Fibroblast of pulmonary artery (primary cell): ENCODE measurements at regions not wholly inside any gene's neighbourhood (a gene's known extent, or its start where the extent isn't known, plus 50 kb on each side); places are given as distances from the start of the nearest gene placed in this dataset.

Experiments used
- DNase-seq: peaks from one replicate; pipeline ENCODE4 v3.0.0-alpha.2; 2010; ENCODE audit warnings: low read depth
- H3K4me3 ChIP-seq: replicated peaks from 2 replicates; pipeline ENCODE4 v1.5.1; 2011; ENCODE audit warnings: low read depth, mild to moderate bottlenecking, control low read depth, low read length, moderate library complexity
- TF ChIP-seq, protein P1 (sequence below): IDR thresholded peaks from 2 replicates; pipeline ENCODE4 v1.5.1; 2011; ENCODE audit warnings: mild to moderate bottlenecking, control low read depth, low read length, inconsistent platforms; ENCODE audit errors: missing control alignments

DNA sequence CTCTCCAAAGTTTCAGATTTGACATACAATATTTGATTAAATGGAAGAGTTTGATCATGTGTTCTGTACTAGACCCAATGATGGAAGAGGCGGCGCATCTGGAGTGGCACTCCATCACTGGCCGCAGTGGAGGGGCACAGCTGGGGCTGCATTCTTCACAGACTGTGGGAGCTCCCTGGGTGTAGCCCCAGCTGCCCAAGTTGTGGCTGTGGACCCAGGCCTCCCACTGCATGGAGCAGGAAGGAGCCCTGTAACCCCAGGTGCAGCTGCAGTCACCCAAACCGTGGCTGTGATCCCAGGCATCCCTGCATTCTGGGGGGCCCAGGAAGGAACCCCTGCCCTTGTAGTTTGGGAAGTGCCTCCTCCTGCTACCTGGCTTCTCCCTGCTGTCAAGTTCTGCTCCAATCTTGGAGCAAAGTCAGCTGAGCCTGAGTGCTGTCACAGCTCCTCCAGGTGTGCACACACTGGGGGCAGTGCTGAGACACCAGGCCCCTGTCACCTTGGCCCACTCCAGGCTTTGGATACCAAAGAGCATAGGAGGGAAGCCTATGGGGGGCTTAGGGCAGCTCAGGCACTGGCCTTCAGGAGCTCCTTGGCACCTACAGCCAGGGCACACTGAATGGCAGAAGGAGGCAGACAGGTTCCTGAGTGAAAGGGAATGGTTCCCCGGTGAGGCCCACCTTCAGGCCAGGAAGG lies 651.9 kb upstream of the BCHE start:
- no peak overlapping the region for H3K4me3 ChIP-seq
- DNase-seq = no peak
- TF ChIP-seq, protein P1, sequence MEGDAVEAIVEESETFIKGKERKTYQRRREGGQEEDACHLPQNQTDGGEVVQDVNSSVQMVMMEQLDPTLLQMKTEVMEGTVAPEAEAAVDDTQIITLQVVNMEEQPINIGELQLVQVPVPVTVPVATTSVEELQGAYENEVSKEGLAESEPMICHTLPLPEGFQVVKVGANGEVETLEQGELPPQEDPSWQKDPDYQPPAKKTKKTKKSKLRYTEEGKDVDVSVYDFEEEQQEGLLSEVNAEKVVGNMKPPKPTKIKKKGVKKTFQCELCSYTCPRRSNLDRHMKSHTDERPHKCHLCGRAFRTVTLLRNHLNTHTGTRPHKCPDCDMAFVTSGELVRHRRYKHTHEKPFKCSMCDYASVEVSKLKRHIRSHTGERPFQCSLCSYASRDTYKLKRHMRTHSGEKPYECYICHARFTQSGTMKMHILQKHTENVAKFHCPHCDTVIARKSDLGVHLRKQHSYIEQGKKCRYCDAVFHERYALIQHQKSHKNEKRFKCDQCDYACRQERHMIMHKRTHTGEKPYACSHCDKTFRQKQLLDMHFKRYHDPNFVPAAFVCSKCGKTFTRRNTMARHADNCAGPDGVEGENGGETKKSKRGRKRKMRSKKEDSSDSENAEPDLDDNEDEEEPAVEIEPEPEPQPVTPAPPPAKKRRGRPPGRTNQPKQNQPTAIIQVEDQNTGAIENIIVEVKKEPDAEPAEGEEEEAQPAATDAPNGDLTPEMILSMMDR = no peak

DNA sequence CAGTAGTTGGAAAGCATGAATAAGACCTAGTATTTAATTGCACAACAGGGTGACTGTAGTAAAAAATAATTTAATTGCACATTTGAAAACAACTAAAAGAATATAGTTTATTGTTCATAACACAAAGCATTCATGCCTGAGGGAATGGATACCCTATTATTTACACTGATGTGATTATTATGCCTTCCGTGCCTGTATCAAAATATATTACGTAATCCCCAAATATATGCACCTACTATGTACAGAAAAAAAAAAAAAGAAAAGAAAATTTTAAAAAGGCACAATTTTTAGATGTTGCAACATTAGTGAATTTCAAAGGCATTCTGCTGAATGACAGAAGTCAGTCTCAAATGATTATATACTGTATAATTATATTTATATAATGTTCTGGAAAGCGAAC lies 647.2 kb upstream of the BCHE start:
- no peak for DNase-seq
- TF ChIP-seq, protein P1 = no peak
- no peak overlapping the region for H3K4me3 ChIP-seq

DNA sequence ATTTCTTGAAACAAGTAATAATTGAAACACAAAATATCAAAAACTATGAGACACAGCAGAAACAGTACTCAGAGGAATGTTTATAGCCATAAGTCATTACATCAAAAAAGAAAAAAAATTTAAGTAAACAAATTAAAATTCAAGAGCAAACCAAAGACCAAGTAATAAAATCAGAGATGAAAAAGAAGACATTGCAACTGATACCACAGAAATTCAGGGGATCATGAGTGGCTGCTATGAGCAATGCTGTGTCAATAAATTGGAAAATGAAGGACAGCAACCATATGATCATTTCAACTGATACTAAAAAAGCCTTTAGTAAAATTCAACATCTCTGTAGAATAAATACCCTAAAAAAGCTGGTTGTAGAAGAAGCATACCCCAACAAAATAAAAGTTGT lies 644.1 kb upstream of the BCHE start:
- DNase-seq = no peak
- H3K4me3 ChIP-seq = no peak overlapping the region
- TF ChIP-seq, protein P1 = no peak

DNA sequence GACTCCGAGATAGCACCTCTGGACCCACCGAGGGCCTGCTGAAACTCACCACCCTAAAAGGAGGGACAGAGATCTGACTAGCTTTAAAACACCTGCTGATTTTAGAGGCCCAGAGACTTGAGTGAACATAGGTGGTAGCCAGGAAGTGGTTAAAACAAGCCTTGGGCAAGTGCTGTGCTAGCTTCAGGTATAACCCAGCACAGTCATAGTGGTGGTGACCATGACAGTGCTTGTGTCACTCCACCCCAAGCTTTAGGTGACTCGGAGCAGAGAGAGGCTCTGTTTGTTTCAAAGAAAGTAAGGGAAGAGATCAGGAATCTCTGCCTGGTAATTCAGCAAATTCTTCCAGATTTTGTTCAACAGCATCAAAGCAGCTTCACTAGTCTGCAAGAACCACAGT lies 641.1 kb upstream of the BCHE start:
- no peak overlapping the region for H3K4me3 ChIP-seq
- TF ChIP-seq, protein P1 = no peak
- no peak for DNase-seq

DNA sequence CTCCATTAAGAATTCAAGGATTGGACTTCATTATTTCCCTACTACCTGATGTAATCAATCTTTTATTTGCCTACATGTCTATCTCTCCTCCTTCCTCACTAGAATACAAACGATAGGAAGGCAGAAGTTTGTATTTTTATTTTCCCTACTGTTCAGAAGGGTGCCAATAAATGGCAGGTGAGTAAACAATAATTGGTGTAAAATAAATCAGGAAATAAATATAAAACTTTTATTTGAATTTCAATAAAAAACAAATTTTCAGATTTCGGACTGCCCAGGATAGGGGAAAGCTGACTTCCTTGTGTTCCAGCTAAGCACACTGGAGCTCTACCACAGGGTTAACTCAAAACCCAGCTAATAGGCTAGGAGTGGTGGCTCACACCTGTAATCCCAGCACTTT lies 636.3 kb upstream of the BCHE start:
- TF ChIP-seq, protein P1 = no peak
- no peak for DNase-seq
- H3K4me3 ChIP-seq = no peak overlapping the region

DNA sequence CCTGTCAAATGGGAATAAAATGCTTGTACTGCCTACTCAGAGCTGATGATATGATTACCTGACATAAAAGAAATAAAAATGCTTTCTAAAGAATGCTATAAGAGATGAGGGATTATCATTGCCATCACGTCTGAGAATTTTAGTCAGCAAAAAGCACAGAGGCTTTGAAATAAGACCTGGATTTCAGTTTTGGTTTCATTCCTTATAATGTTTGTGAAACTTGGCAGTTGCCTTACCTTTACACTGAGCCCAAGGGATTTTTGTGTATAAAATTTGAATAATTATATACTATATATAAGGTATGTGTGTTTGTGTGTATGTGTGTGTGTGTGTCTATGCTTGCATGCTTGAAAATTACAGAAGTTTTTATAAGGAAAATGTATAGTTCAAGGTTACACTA lies 634.8 kb upstream of the BCHE start:
- no peak overlapping the region for H3K4me3 ChIP-seq

More for the DNA sequence above, 634.8 kb upstream of the BCHE start:
- DNase-seq = no peak
- TF ChIP-seq, protein P1 = no peak
